Naive thymus-derived CD4-positive, alpha-beta T cell (primary cell): ENCODE measurements at regions not wholly inside any gene's neighbourhood (a gene's known extent, or its start where the extent isn't known, plus 50 kb on each side); places are given as distances from the start of the nearest gene placed in this dataset.

Experiments used
- ATAC-seq: fragments of 150-1000 bp; cut with Tn5 transposase; 2 replicates; pipeline ENCODE4 v1.10.0; 2021; ENCODE audit warnings: mild to moderate bottlenecking, moderate library complexity
- CTCF ChIA-PET: fragments of 350-600 bp; sonication (Branson Sonifier 250); formaldehyde crosslinking; loops from one replicate; lab custom pipeline; 2021; ENCODE audit warnings: antibody characterized with exemption; lab: Charles Lee
- POLR2A ChIA-PET: fragments of 350-600 bp; sonication (Branson Sonifier 250); formaldehyde crosslinking; loops from one replicate; lab custom pipeline; 2021; ENCODE audit warnings: antibody characterized with exemption, inconsistent platforms; lab: Charles Lee
- DNase-seq, 9 donors: peaks; one replicate each; pipeline versions ENCODE4 v3.0.0 to v3.0.0-alpha.2; 2020 to 2022; ENCODE audit warnings: mixed read lengths in 1 of 9
- H3K27ac ChIP-seq: one replicate; pipeline ENCODE4 v1.7.0; 2013; ENCODE audit warnings: mild to moderate bottlenecking, low read depth, low read length, moderate library complexity
- H3K27me3 ChIP-seq, 2 donors: one replicate each; pipeline ENCODE4 v1.7.0; 2013; ENCODE audit warnings: low read length in 2 of 2, mild to moderate bottlenecking in 2 of 2, moderate library complexity in 2 of 2; ENCODE audit not compliant: control insufficient read depth in 2 of 2, insufficient read depth in 2 of 2
- H3K36me3 ChIP-seq, 3 experiments: 1 replicate in 2 of 3; 2 replicates in 1 of 3; pipeline ENCODE4 v1.7.0; 2013; ENCODE audit warnings: low read length in 3 of 3, mild to moderate bottlenecking in 3 of 3, moderate library complexity in 1 of 3; ENCODE audit not compliant: insufficient read depth in 3 of 3, control insufficient read depth in 2 of 3
- H3K4me1 ChIP-seq, 2 donors: one replicate each; pipeline ENCODE4 v1.7.0; 2013; ENCODE audit warnings: low read length in 2 of 2, mild to moderate bottlenecking in 2 of 2, moderate library complexity in 1 of 2; ENCODE audit not compliant: control insufficient read depth in 2 of 2, insufficient read depth in 2 of 2
- H3K4me3 ChIP-seq: 2 replicates; pipeline ENCODE4 v1.7.0; 2013; ENCODE audit warnings: mild to moderate bottlenecking, low read length
- H3K9me3 ChIP-seq, 3 experiments: 1 replicate in 2 of 3; 2 replicates in 1 of 3; pipeline ENCODE4 v1.7.0; 2013; ENCODE audit warnings: low read length in 3 of 3; ENCODE audit not compliant: control insufficient read depth in 2 of 3
- H3K27ac Mint-ChIP-seq, 9 donors: one replicate each; pipeline ENCODE4 v1.8.0; 2020 to 2022; ENCODE audit warnings: mixed read lengths in 9 of 9, mild to moderate bottlenecking in 8 of 9, moderate library complexity in 5 of 9, inconsistent platforms in 2 of 9
- H3K27me3 Mint-ChIP-seq, 5 donors: one replicate each; pipeline ENCODE4 v1.8.0; 2021 to 2022; ENCODE audit warnings: mixed read lengths in 5 of 5, mild to moderate bottlenecking in 1 of 5
- H3K36me3 Mint-ChIP-seq, 5 donors: one replicate each; pipeline ENCODE4 v1.8.0; 2020 to 2022; ENCODE audit warnings: mixed read lengths in 5 of 5, mild to moderate bottlenecking in 3 of 5, inconsistent platforms in 1 of 5
- H3K4me1 Mint-ChIP-seq, 7 donors: one replicate each; pipeline ENCODE4 v1.8.0; 2020 to 2022; ENCODE audit warnings: mixed read lengths in 7 of 7, mild to moderate bottlenecking in 3 of 7, inconsistent platforms in 1 of 7
- H3K4me3 Mint-ChIP-seq, 10 donors: one replicate each; pipeline ENCODE4 v1.8.0; 2020 to 2022; ENCODE audit warnings: mild to moderate bottlenecking in 10 of 10, mixed read lengths in 10 of 10, moderate library complexity in 6 of 10, inconsistent platforms in 2 of 10
- H3K9me3 Mint-ChIP-seq, 11 donors: one replicate each; pipeline ENCODE4 v1.8.0; 2020 to 2022; ENCODE audit warnings: mixed read lengths in 11 of 11, mild to moderate bottlenecking in 4 of 11, inconsistent platforms in 1 of 11, moderate library complexity in 1 of 11
- intact Hi-C, 2 donors: fragments of 100-400 bp; cut with micrococcal nuclease; formaldehyde crosslinking; loops; one replicate each; pipeline ENCODE4 v1.15.1; 2023

GRCh38 chr4:60088807-60089486 is 1111.2 kb upstream of the ADGRL3 start:
- DNase-seq (no peak), ATAC-seq (no peak)
- Histone ChIP-seq H3K36me3 (no peaks in the 10 kb centered on the region), H3K27ac (no peak overlapping the region), H3K4me1 (no peaks in the 10 kb centered on the region), H3K27me3 (no peaks in the 10 kb centered on the region), H3K4me3 (no peak overlapping the region), H3K9me3 (no peaks in the 10 kb centered on the region)
- Mint-ChIP-seq H3K36me3 (no peaks in the 10 kb centered on the region), H3K4me3 (no peak overlapping the region), H3K27me3 (no peaks in the 10 kb centered on the region), H3K9me3 (peaks cover 0 to 17% (median 5%) of the 10 kb centered on the region in 11 donors), H3K27ac (no peak overlapping the region), H3K4me1 (no peaks in the 10 kb centered on the region)
- ChIA-PET POLR2A (no interaction called here), CTCF (no interaction called here)
- intact Hi-C loops, result no loop called here

GRCh38 chr4:60089546-60090273 is 1110.4 kb upstream of the ADGRL3 start:
- ChIA-PET CTCF (no interaction called here), POLR2A (no interaction called here)
- Histone ChIP-seq H3K4me3 (no peak overlapping the region), H3K27me3 (no peaks in the 10 kb centered on the region), H3K4me1 (no peaks in the 10 kb centered on the region), H3K36me3 (no peaks in the 10 kb centered on the region), H3K27ac (no peak overlapping the region), H3K9me3 (no peaks in the 10 kb centered on the region)
- Mint-ChIP-seq H3K4me3 (no peak overlapping the region), H3K36me3 (no peaks in the 10 kb centered on the region), H3K27ac (no peak overlapping the region), H3K4me1 (no peaks in the 10 kb centered on the region), H3K27me3 (no peaks in the 10 kb centered on the region), H3K9me3 (peaks cover 0 to 12% (median 4%) of the 10 kb centered on the region in 11 donors)
- ATAC-seq (no peak), DNase-seq (no peak)
- intact Hi-C loops, result no loop called here

GRCh38 chr4:60096676-60097075 is 1103.5 kb upstream of the ADGRL3 start:
- H3K9me3 ChIP-seq, result no peaks in the 10 kb centered on the region
- H3K27ac ChIP-seq, result no peak overlapping the region
- Mint-ChIP-seq H3K36me3 (no peaks in the 10 kb centered on the region), H3K9me3 (peaks cover 0 to 6% (median 0%) of the 10 kb centered on the region in 11 donors), H3K4me3 (no peak overlapping the region), H3K27ac (no peak overlapping the region), H3K27me3 (no peaks in the 10 kb centered on the region), H3K4me1 (no peaks in the 10 kb centered on the region)
- ATAC-seq (no peak), DNase-seq (no peak)
- H3K4me3 ChIP-seq, result no peak overlapping the region
- H3K27me3 ChIP-seq, result no peaks in the 10 kb centered on the region
- ChIA-PET CTCF (no interaction called here), POLR2A (no interaction called here)
- intact Hi-C loops, result no loop called here
- no peaks in the 10 kb centered on the region for H3K4me1 ChIP-seq
- no peaks in the 10 kb centered on the region for H3K36me3 ChIP-seq

GRCh38 chr4:60116592-60116991 is 1083.5 kb upstream of the ADGRL3 start:
- H3K4me1 Mint-ChIP-seq, result no peaks in the 10 kb centered on the region
- H3K36me3 Mint-ChIP-seq, result no peaks in the 10 kb centered on the region
- no peak for ATAC-seq
- no peak for DNase-seq
- POLR2A ChIA-PET, result no interaction called here
- H3K4me3 Mint-ChIP-seq, result no peak overlapping the region
- H3K9me3 Mint-ChIP-seq, result peaks cover 0 to 19% (median 2%) of the 10 kb centered on the region in 11 donors
- CTCF ChIA-PET, result no interaction called here
- Histone ChIP-seq H3K9me3 (no peaks in the 10 kb centered on the region), H3K27ac (no peak overlapping the region), H3K4me3 (no peak overlapping the region), H3K36me3 (no peaks in the 10 kb centered on the region), H3K4me1 (no peaks in the 10 kb centered on the region), H3K27me3 (no peaks in the 10 kb centered on the region)
- intact Hi-C loops, result no loop called here
- H3K27ac Mint-ChIP-seq, result no peak overlapping the region
- H3K27me3 Mint-ChIP-seq, result no peaks in the 10 kb centered on the region

- Histone ChIP-seq H3K27ac (no peak overlapping the region), H3K4me1 (no peaks in the 10 kb centered on the region), H3K9me3 (no peaks in the 10 kb centered on the region), H3K4me3 (no peak overlapping the region), H3K36me3 (no peaks in the 10 kb centered on the region), H3K27me3 (no peaks in the 10 kb centered on the region)
- H3K27me3 Mint-ChIP-seq, result no peaks in the 10 kb centered on the region
- no peak for ATAC-seq
- DNase-seq, result no peak
- H3K36me3 Mint-ChIP-seq, result no peaks in the 10 kb centered on the region
- intact Hi-C loops, result no loop called here
- H3K4me1 Mint-ChIP-seq, result no peaks in the 10 kb centered on the region
- POLR2A ChIA-PET, result no interaction called here
- CTCF ChIA-PET, result no interaction called here
- no peak overlapping the region for H3K27ac Mint-ChIP-seq
- no peak overlapping the region for H3K4me3 Mint-ChIP-seq
- H3K9me3 Mint-ChIP-seq, result peaks cover 0 to 19% (median 2%) of the 10 kb centered on the region in 11 donors
Observed at GRCh38 chr4:60117726-60118323, 1082.3 kb upstream of the ADGRL3 start.

GRCh38 chr4:60122820-60123219 is 1077.3 kb upstream of the ADGRL3 start:
- Histone ChIP-seq H3K4me1 (no peaks in the 10 kb centered on the region), H3K9me3 (no peaks in the 10 kb centered on the region), H3K36me3 (no peaks in the 10 kb centered on the region), H3K27ac (no peak overlapping the region), H3K27me3 (no peaks in the 10 kb centered on the region), H3K4me3 (no peak overlapping the region)
- ATAC-seq (no peak), DNase-seq (no peak)
- H3K9me3 Mint-ChIP-seq, result peaks cover 0 to 2% (median 0%) of the 10 kb centered on the region in 11 donors
- H3K27ac Mint-ChIP-seq, result no peak overlapping the region
- intact Hi-C loops, result no loop called here
- H3K27me3 Mint-ChIP-seq, result no peaks in the 10 kb centered on the region
- CTCF ChIA-PET, result no interaction called here
- no peaks in the 10 kb centered on the region for H3K4me1 Mint-ChIP-seq
- H3K4me3 Mint-ChIP-seq, result no peak overlapping the region
- H3K36me3 Mint-ChIP-seq, result no peaks in the 10 kb centered on the region
- POLR2A ChIA-PET, result no interaction called here
